ENCODE measurements at regions not wholly inside any gene's neighbourhood (a gene's known extent, or its start where the extent isn't known, plus 50 kb on each side); places are given as distances from the start of the nearest gene placed in this dataset.

- no peak for TF ChIP-seq SIN3A (IDR thresholded peaks at IDR 0.05; ENCODE audit: borderline replicate concordance, insufficient read depth, low read length)
- no peak for TF ChIP-seq REST (IDR thresholded peaks at IDR 0.05; ENCODE audit: insufficient read depth in 1 of 2, low read depth in 2 of 2, low read length in 2 of 2)
- no peak for TF ChIP-seq TAF1 (IDR thresholded peaks at IDR 0.05; ENCODE audit: borderline replicate concordance, insufficient read depth, low read length)
- no peak for TF ChIP-seq POLR2AphosphoS5 (IDR thresholded peaks at IDR 0.05; ENCODE audit: low read depth, low read length)
- TF ChIP-seq FOXP2 (optimal IDR thresholded peaks at IDR 0.05; ENCODE audit: borderline replicate concordance, extremely low read depth, extremely low read length, insufficient read depth), result no peak
Observed at GRCh38 chr16:62950351-62950750, 914.1 kb upstream of the CDH8 start.

- TF ChIP-seq REST (IDR thresholded peaks at IDR 0.05; ENCODE audit: insufficient read depth in 1 of 2, low read depth in 2 of 2, low read length in 2 of 2) (no peak), TAF1 (IDR thresholded peaks at IDR 0.05; ENCODE audit: borderline replicate concordance, insufficient read depth, low read length) (no peak), FOXP2 (optimal IDR thresholded peaks at IDR 0.05; ENCODE audit: borderline replicate concordance, extremely low read depth, extremely low read length, insufficient read depth) (no peak), POLR2AphosphoS5 (IDR thresholded peaks at IDR 0.05; ENCODE audit: low read depth, low read length) (no peak), SIN3A (IDR thresholded peaks at IDR 0.05; ENCODE audit: borderline replicate concordance, insufficient read depth, low read length) (no peak)
Observed at GRCh38 chr16:62940569-62940968, 904.3 kb upstream of the CDH8 start.

GRCh38 chr16:62939687-62940086, 903.4 kb upstream of the CDH8 start:
- TF ChIP-seq REST (IDR thresholded peaks at IDR 0.05; ENCODE audit: insufficient read depth in 1 of 2, low read depth in 2 of 2, low read length in 2 of 2) (no peak), SIN3A (IDR thresholded peaks at IDR 0.05; ENCODE audit: borderline replicate concordance, insufficient read depth, low read length) (no peak)

GRCh38 chr16:62933929-62934328, 897.7 kb upstream of the CDH8 start:
- TF ChIP-seq TAF1 (IDR thresholded peaks at IDR 0.05; ENCODE audit: borderline replicate concordance, insufficient read depth, low read length) (no peak), SIN3A (IDR thresholded peaks at IDR 0.05; ENCODE audit: borderline replicate concordance, insufficient read depth, low read length) (no peak), POLR2AphosphoS5 (IDR thresholded peaks at IDR 0.05; ENCODE audit: low read depth, low read length) (no peak), REST (IDR thresholded peaks at IDR 0.05; ENCODE audit: insufficient read depth in 1 of 2, low read depth in 2 of 2, low read length in 2 of 2) (no peak), FOXP2 (optimal IDR thresholded peaks at IDR 0.05; ENCODE audit: borderline replicate concordance, extremely low read depth, extremely low read length, insufficient read depth) (no peak)

- no peak for TF ChIP-seq TAF1 (IDR thresholded peaks at IDR 0.05; ENCODE audit: borderline replicate concordance, insufficient read depth, low read length)
- no peak for TF ChIP-seq FOXP2 (optimal IDR thresholded peaks at IDR 0.05; ENCODE audit: borderline replicate concordance, extremely low read depth, extremely low read length, insufficient read depth)
- no peak for TF ChIP-seq REST (IDR thresholded peaks at IDR 0.05; ENCODE audit: insufficient read depth in 1 of 2, low read depth in 2 of 2, low read length in 2 of 2)
- no peak for TF ChIP-seq SIN3A (IDR thresholded peaks at IDR 0.05; ENCODE audit: borderline replicate concordance, insufficient read depth, low read length)
- TF ChIP-seq POLR2AphosphoS5 (IDR thresholded peaks at IDR 0.05; ENCODE audit: low read depth, low read length), result no peak
Observed at GRCh38 chr16:62929593-62929992, 893.4 kb upstream of the CDH8 start.

Measured in PFSK-1 (cell line).